IMR-90 (cell line): ENCODE measurements at regions not wholly inside any gene's neighbourhood (a gene's known extent, or its start where the extent isn't known, plus 50 kb on each side); places are given as distances from the start of the nearest gene placed in this dataset.

Source experiments
- BHLHE40 ChIP-seq: fragments of 150-350 bp; IDR thresholded peaks from 2 replicates; pipeline ENCODE4 v1.6.1; 2016; ENCODE audit warnings: mild to moderate bottlenecking, low read depth, low read length
- CEBPB ChIP-seq: IDR thresholded peaks from 2 replicates; pipeline ENCODE4 v1.6.1; 2012; ENCODE audit warnings: low read depth, low read length, improper control_type of control experiment
- CHD1 ChIP-seq: IDR thresholded peaks from 2 replicates; pipeline ENCODE4 v1.6.1; 2012; ENCODE audit warnings: low read depth, low read length, improper control_type of control experiment
- MXI1 ChIP-seq: IDR thresholded peaks from 2 replicates; pipeline ENCODE4 v1.6.1; 2012; ENCODE audit warnings: low read depth, mild to moderate bottlenecking, low read length, moderate library complexity, borderline replicate concordance
- NFE2L2 ChIP-seq: fragments of 150-350 bp; IDR thresholded peaks from 2 replicates; pipeline ENCODE4 v1.6.1; 2016; ENCODE audit warnings: low read depth, mild to moderate bottlenecking, low read length
- POLR2A ChIP-seq: IDR thresholded peaks from 2 replicates; pipeline ENCODE4 v1.6.1; 2012; ENCODE audit warnings: mild to moderate bottlenecking, low read depth, low read length
- RAD21 ChIP-seq: IDR thresholded peaks from 2 replicates; pipeline ENCODE4 v1.6.1; 2012; ENCODE audit warnings: low read length, improper control_type of control experiment
- SMC3 ChIP-seq: fragments of 150-350 bp; IDR thresholded peaks from 2 replicates; pipeline ENCODE4 v1.6.1; 2016; ENCODE audit warnings: low read depth, mild to moderate bottlenecking, antibody characterized with exemption, low read length, moderate library complexity
- TF ChIP-seq, protein P1 (sequence below): conservative IDR thresholded peaks from 2 replicates; pipeline ENCODE4 v1.5.1; 2012; ENCODE audit warnings: mild to moderate bottlenecking, low read depth, low read length, improper control_type of control experiment
- TF ChIP-seq, protein P2 (sequence below): fragments of 150-350 bp; IDR thresholded peaks from 2 replicates; pipeline ENCODE4 v1.6.1; 2017; ENCODE audit warnings: mild to moderate bottlenecking, antibody characterized with exemption, low read length, low read depth

DNA sequence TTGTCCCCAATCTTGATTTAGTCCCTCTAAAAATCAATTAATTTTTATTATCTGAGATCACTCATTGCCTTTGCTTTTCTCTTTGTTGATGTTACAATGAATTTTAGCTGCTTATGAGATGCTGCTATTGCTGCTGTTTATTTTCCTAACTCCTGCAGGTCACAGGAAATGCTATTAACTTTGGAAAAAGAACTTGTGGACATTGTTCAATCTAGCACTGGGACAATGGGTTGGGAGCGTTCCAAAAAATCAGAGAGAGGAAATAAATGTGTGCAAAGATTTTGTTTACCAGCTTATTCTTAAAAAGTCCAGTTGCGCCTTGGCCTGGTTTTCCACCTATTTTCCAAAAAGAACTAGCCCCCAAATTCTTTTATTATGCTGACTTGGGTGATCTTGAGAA is 268.3 kb downstream of the PTH2R start:
- TF ChIP-seq SMC3: no peak
- TF ChIP-seq, protein P1, sequence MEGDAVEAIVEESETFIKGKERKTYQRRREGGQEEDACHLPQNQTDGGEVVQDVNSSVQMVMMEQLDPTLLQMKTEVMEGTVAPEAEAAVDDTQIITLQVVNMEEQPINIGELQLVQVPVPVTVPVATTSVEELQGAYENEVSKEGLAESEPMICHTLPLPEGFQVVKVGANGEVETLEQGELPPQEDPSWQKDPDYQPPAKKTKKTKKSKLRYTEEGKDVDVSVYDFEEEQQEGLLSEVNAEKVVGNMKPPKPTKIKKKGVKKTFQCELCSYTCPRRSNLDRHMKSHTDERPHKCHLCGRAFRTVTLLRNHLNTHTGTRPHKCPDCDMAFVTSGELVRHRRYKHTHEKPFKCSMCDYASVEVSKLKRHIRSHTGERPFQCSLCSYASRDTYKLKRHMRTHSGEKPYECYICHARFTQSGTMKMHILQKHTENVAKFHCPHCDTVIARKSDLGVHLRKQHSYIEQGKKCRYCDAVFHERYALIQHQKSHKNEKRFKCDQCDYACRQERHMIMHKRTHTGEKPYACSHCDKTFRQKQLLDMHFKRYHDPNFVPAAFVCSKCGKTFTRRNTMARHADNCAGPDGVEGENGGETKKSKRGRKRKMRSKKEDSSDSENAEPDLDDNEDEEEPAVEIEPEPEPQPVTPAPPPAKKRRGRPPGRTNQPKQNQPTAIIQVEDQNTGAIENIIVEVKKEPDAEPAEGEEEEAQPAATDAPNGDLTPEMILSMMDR: no peak
- TF ChIP-seq RAD21: no peak
- TF ChIP-seq POLR2A: no peak
- TF ChIP-seq BHLHE40: no peak
- no peak for TF ChIP-seq MXI1
- no peak for TF ChIP-seq CHD1
- no peak for TF ChIP-seq NFE2L2
- TF ChIP-seq, protein P2, sequence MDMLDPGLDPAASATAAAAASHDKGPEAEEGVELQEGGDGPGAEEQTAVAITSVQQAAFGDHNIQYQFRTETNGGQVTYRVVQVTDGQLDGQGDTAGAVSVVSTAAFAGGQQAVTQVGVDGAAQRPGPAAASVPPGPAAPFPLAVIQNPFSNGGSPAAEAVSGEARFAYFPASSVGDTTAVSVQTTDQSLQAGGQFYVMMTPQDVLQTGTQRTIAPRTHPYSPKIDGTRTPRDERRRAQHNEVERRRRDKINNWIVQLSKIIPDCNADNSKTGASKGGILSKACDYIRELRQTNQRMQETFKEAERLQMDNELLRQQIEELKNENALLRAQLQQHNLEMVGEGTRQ: no peak
- TF ChIP-seq CEBPB: no peak
